ENCODE measurements at regions not wholly inside any gene's neighbourhood (a gene's known extent, or its start where the extent isn't known, plus 50 kb on each side); places are given as distances from the start of the nearest gene placed in this dataset.

DNA sequence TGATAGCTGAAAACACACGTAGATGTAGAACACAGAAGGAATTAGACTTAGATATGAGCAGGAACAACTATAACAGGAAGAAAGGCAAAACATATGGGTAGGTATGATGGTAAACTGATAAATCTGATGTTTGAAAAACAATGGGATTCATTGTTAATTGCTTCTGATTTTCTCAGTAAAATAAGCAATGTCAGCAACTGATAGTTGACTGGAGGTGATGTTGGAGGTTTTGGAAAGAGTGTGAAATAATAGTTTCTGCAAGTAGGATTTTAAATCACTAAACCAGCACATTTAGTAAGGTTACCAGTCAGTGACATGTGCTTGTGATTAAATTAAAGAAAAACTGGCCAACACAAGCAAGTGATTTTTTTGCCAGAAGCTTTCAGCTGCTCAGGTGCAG lies 123.0 kb upstream of the CPNE8 start:
- no peak for DNase-seq
- no peaks in the 10 kb centered on the region for H3K9me3 ChIP-seq (ENCODE audit: control insufficient read depth in 1 of 2, low read length in 2 of 2)
- Mint-ChIP-seq H3K36me3 (no peaks in the 10 kb centered on the region), H3K9me3 (peaks cover 0 to 5% (median 0%) of the 10 kb centered on the region in 8 donors), H3K4me1 (no peaks in the 10 kb centered on the region), H3K27me3 (no peaks in the 10 kb centered on the region), H3K4me3 (no peak overlapping the region), H3K27ac (no peak overlapping the region)
- no peaks in the 10 kb centered on the region for H3K4me1 ChIP-seq (ENCODE audit: insufficient read depth, low read length)
- H3K27ac ChIP-seq (ENCODE audit: low read depth, low read length): no peak overlapping the region
- no peaks in the 10 kb centered on the region for H3K27me3 ChIP-seq (ENCODE audit: insufficient read depth, low read length)
- intact Hi-C loops (cut with micrococcal nuclease): no loop called here
- no peaks in the 10 kb centered on the region for H3K36me3 ChIP-seq (ENCODE audit: insufficient read depth, low read length)
- POLR2A ChIA-PET (ENCODE audit: partially characterized antibody): no interaction called here
- H3K4me3 ChIP-seq (ENCODE audit: low read length in 2 of 2): no peak overlapping the region
- CTCF ChIA-PET (ENCODE audit: partially characterized antibody): no interaction called here

DNA sequence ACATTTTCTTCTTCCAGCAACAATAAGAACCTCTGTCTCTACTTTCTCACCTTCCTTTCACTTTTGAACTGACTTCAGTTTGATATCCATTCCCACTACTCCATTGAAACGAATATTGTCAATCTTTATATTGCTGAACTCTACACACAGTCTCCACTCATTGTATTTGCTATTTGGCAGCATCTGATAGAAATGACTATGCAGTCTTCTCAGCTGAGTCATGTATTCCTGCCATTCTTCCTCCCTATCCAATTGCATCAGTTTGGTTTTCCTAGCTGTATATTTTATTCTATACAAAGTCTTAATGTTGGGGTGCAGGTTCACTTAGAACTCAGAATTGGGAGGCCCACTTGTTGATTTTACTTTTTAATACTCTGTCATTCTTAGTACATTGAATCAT lies 107.5 kb upstream of the CPNE8 start:
- Mint-ChIP-seq H3K4me3 (no peak overlapping the region), H3K9me3 (peaks cover 0 to 10% (median 0%) of the 10 kb centered on the region in 8 donors), H3K36me3 (no peaks in the 10 kb centered on the region), H3K4me1 (no peaks in the 10 kb centered on the region), H3K27ac (no peak overlapping the region), H3K27me3 (peaks cover 0 to 2% of the 10 kb centered on the region in 2 donors)
- no peak overlapping the region for H3K27ac ChIP-seq (ENCODE audit: low read depth, low read length)
- ChIA-PET POLR2A (ENCODE audit: partially characterized antibody) (no interaction called here), CTCF (ENCODE audit: partially characterized antibody) (no interaction called here)
- no peaks in the 10 kb centered on the region for H3K4me1 ChIP-seq (ENCODE audit: insufficient read depth, low read length)
- no peak for DNase-seq
- no peaks in the 10 kb centered on the region for H3K36me3 ChIP-seq (ENCODE audit: insufficient read depth, low read length)
- H3K4me3 ChIP-seq (ENCODE audit: low read length in 2 of 2): no peak overlapping the region
- no peaks in the 10 kb centered on the region for H3K27me3 ChIP-seq (ENCODE audit: insufficient read depth, low read length)
- intact Hi-C loops (cut with micrococcal nuclease): no loop called here
- no peaks in the 10 kb centered on the region for H3K9me3 ChIP-seq (ENCODE audit: control insufficient read depth in 1 of 2, low read length in 2 of 2)

DNA sequence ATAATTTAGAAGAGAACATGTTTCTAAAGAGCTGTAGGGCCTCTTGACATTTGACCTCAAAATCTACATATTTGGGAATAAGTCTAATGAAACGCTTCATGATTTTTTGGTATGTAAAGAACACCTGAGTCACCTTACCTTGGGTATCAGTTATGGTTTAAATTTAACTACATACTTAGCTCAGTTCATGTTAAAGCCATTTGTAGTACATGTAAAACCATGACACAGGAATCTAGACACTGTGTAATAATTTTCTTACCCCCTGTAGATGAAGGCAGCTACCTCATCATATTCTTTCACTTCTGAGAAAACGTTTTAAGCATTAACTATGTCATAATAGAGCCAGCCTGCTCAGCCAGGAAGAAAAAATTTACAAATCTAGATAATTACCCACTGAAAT lies 105.8 kb upstream of the CPNE8 start:
- Mint-ChIP-seq H3K9me3 (peaks cover 0 to 10% (median 0%) of the 10 kb centered on the region in 8 donors), H3K4me1 (no peaks in the 10 kb centered on the region), H3K27ac (no peak overlapping the region), H3K4me3 (no peak overlapping the region), H3K36me3 (no peaks in the 10 kb centered on the region), H3K27me3 (peaks cover 0 to 2% of the 10 kb centered on the region in 2 donors)
- no peaks in the 10 kb centered on the region for H3K4me1 ChIP-seq (ENCODE audit: insufficient read depth, low read length)
- no peak overlapping the region for H3K4me3 ChIP-seq (ENCODE audit: low read length in 2 of 2)
- POLR2A ChIA-PET (ENCODE audit: partially characterized antibody): no interaction called here
- no peaks in the 10 kb centered on the region for H3K27me3 ChIP-seq (ENCODE audit: insufficient read depth, low read length)
- CTCF ChIA-PET (ENCODE audit: partially characterized antibody): no interaction called here
- H3K27ac ChIP-seq (ENCODE audit: low read depth, low read length): no peak overlapping the region
- H3K9me3 ChIP-seq (ENCODE audit: control insufficient read depth in 1 of 2, low read length in 2 of 2): no peaks in the 10 kb centered on the region
- intact Hi-C loops (cut with micrococcal nuclease): no loop called here
- no peak for DNase-seq
- H3K36me3 ChIP-seq (ENCODE audit: insufficient read depth, low read length): no peaks in the 10 kb centered on the region

DNA sequence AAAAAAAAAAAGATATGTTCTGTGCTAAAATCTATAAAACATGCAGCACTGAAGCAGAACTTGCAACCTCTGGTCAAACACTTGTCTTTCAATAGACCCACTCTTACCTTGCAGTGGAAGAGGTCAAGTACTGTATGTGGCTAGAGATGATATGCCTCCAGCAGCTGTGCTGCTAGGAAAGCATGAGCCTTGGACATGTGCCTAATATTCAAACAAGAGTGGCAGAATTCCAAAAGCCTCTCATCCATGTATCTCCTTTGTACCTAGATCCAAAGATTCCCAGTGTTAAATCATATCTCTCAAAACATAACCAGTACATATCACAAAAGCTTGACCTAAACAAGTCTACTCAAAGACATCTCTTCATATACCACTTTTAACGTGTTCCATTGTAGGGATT lies 105.0 kb upstream of the CPNE8 start:
- no peak for DNase-seq
- Mint-ChIP-seq H3K4me1 (no peaks in the 10 kb centered on the region), H3K27ac (no peak overlapping the region), H3K27me3 (peaks cover 0 to 1% of the 10 kb centered on the region in 2 donors), H3K9me3 (peaks cover 0 to 10% (median 0%) of the 10 kb centered on the region in 8 donors), H3K4me3 (no peak overlapping the region), H3K36me3 (no peaks in the 10 kb centered on the region)
- ChIA-PET CTCF (ENCODE audit: partially characterized antibody) (no interaction called here), POLR2A (ENCODE audit: partially characterized antibody) (no interaction called here)
- Histone ChIP-seq H3K4me3 (ENCODE audit: low read length in 2 of 2) (no peak overlapping the region), H3K9me3 (ENCODE audit: control insufficient read depth in 1 of 2, low read length in 2 of 2) (no peaks in the 10 kb centered on the region), H3K27me3 (ENCODE audit: insufficient read depth, low read length) (no peaks in the 10 kb centered on the region), H3K36me3 (ENCODE audit: insufficient read depth, low read length) (no peaks in the 10 kb centered on the region), H3K4me1 (ENCODE audit: insufficient read depth, low read length) (no peaks in the 10 kb centered on the region), H3K27ac (ENCODE audit: low read depth, low read length) (no peak overlapping the region)
- intact Hi-C loops (cut with micrococcal nuclease): no loop called here

DNA sequence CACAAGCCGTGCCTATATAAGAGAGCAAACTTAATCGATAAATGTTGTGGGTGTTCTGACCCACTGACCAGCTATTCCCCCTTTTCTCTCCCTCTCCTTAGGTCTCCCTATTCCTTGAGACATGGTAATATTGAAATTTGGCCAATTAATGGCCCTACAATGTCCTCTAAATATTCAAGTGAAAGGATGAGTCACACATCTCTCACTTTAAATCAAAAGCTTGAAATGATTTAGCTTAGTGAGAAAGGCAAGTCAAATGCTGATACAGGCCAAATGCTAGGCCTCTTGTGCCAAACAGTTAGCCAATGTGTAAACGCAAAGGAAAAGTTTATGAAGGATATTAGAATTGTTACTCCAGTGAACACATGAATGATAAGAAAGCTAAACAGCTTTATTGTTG lies 102.2 kb upstream of the CPNE8 start:
- Mint-ChIP-seq H3K4me3 (no peak overlapping the region), H3K36me3 (no peaks in the 10 kb centered on the region), H3K27ac (no peak overlapping the region), H3K4me1 (no peaks in the 10 kb centered on the region), H3K9me3 (peaks cover 0 to 7% (median 0%) of the 10 kb centered on the region in 8 donors), H3K27me3 (no peaks in the 10 kb centered on the region)
- Histone ChIP-seq H3K36me3 (ENCODE audit: insufficient read depth, low read length) (no peaks in the 10 kb centered on the region), H3K9me3 (ENCODE audit: control insufficient read depth in 1 of 2, low read length in 2 of 2) (no peaks in the 10 kb centered on the region), H3K27me3 (ENCODE audit: insufficient read depth, low read length) (no peaks in the 10 kb centered on the region), H3K27ac (ENCODE audit: low read depth, low read length) (no peak overlapping the region), H3K4me3 (ENCODE audit: low read length in 2 of 2) (no peak overlapping the region), H3K4me1 (ENCODE audit: insufficient read depth, low read length) (no peaks in the 10 kb centered on the region)
- ChIA-PET CTCF (ENCODE audit: partially characterized antibody) (no interaction called here), POLR2A (ENCODE audit: partially characterized antibody) (no interaction called here)
- DNase-seq: no peak
- intact Hi-C loops (cut with micrococcal nuclease): no loop called here

DNA sequence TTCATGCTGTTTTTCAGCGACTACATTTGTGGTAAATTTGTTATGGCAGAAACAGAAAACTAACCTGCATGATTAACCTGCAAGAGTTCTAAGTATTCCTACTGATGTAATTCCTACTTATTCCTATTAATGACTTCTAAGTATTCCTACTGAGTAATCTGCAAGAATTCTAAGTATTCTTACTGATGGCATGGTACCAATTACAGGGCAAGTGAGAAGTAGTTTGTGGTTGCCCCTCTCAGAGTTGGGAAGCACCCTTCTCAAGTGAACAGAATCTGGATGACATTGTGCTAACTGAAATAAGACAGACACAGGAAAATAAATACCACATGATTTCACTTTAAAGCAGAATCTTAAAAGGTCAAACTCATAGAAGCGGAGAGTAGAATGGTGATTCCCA lies 100.9 kb upstream of the CPNE8 start:
- ChIA-PET CTCF (ENCODE audit: partially characterized antibody) (no interaction called here), POLR2A (ENCODE audit: partially characterized antibody) (no interaction called here)
- Histone ChIP-seq H3K36me3 (ENCODE audit: insufficient read depth, low read length) (no peaks in the 10 kb centered on the region), H3K27ac (ENCODE audit: low read depth, low read length) (no peak overlapping the region), H3K4me1 (ENCODE audit: insufficient read depth, low read length) (no peaks in the 10 kb centered on the region), H3K4me3 (ENCODE audit: low read length in 2 of 2) (no peak overlapping the region), H3K27me3 (ENCODE audit: insufficient read depth, low read length) (no peaks in the 10 kb centered on the region), H3K9me3 (ENCODE audit: control insufficient read depth in 1 of 2, low read length in 2 of 2) (no peaks in the 10 kb centered on the region)
- H3K4me3 Mint-ChIP-seq: no peak overlapping the region
- no peaks in the 10 kb centered on the region for H3K36me3 Mint-ChIP-seq
- DNase-seq: no peak
- H3K9me3 Mint-ChIP-seq: peaks cover 0 to 6% (median 0%) of the 10 kb centered on the region in 8 donors
- H3K27me3 Mint-ChIP-seq: no peaks in the 10 kb centered on the region
- no peak overlapping the region for H3K27ac Mint-ChIP-seq
- intact Hi-C loops (cut with micrococcal nuclease): no loop called here
- no peaks in the 10 kb centered on the region for H3K4me1 Mint-ChIP-seq

DNA sequence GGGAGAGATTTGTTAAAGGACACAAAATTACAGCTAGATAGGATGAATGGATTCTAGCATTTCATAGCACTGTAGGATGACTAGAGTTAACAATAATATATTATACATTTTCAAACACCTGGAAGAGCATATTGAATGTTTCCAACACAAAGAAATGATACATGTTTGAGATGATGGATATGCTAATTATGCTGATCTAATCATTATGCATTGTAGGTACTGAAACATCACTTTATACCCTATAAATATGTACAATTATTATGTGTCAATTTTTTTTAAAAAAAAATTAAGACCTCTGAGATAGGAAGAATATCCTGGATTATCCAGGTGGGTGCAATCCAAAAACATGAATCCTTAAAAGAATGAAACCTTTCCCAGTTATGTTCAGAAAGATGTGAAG lies 100.3 kb upstream of the CPNE8 start:
- H3K27me3 Mint-ChIP-seq: no peaks in the 10 kb centered on the region
- no peak overlapping the region for H3K4me3 ChIP-seq (ENCODE audit: low read length in 2 of 2)
- H3K27me3 ChIP-seq (ENCODE audit: insufficient read depth, low read length): no peaks in the 10 kb centered on the region
- H3K4me3 Mint-ChIP-seq: no peak overlapping the region
- H3K9me3 Mint-ChIP-seq: peaks cover 0 to 5% (median 0%) of the 10 kb centered on the region in 8 donors
- CTCF ChIA-PET (ENCODE audit: partially characterized antibody): no interaction called here
- DNase-seq: no peak
- intact Hi-C loops (cut with micrococcal nuclease): no loop called here
- H3K4me1 ChIP-seq (ENCODE audit: insufficient read depth, low read length): no peaks in the 10 kb centered on the region
- no peaks in the 10 kb centered on the region for H3K4me1 Mint-ChIP-seq
- H3K36me3 Mint-ChIP-seq: no peaks in the 10 kb centered on the region
- H3K9me3 ChIP-seq (ENCODE audit: control insufficient read depth in 1 of 2, low read length in 2 of 2): no peaks in the 10 kb centered on the region
- no peak overlapping the region for H3K27ac Mint-ChIP-seq
- POLR2A ChIA-PET (ENCODE audit: partially characterized antibody): no interaction called here
- no peak overlapping the region for H3K27ac ChIP-seq (ENCODE audit: low read depth, low read length)
- H3K36me3 ChIP-seq (ENCODE audit: insufficient read depth, low read length): no peaks in the 10 kb centered on the region

DNA sequence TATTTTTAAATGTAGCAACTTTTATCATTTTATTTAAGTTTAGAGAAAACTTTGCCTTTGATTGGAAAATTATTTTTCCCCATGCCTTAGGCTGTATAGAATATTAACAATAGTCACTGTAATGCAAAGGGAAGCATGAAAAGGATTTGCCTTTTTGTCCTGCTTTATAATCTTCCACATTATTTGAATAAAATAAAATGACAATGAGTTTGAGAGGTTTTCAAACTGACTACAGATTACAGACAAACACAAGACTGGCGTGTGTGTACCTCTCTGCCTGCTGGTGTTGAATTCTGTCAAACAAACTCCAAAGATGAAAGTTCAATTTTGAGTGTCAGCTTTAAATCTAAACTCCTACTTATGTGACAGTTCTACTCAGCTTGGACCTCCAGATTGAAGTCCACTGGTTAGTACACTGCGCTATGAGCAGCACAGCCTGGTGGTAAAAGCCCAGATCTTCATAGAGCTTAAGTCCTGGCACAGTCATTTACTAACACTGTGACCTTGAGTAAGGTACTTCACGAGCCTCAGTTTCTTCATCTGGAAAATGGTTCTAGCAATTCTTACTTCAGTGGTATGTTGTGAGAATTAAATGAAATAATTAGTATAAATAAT lies 98.3 kb upstream of the CPNE8 start:
- Mint-ChIP-seq H3K9me3 (peaks cover 0 to 2% (median 0%) of the 10 kb centered on the region in 8 donors), H3K36me3 (no peaks in the 10 kb centered on the region), H3K4me3 (no peak overlapping the region), H3K27me3 (no peaks in the 10 kb centered on the region), H3K27ac (no peak overlapping the region), H3K4me1 (no peaks in the 10 kb centered on the region)
- CTCF ChIA-PET (ENCODE audit: partially characterized antibody): no interaction called here
- Histone ChIP-seq H3K4me1 (ENCODE audit: insufficient read depth, low read length) (no peaks in the 10 kb centered on the region), H3K36me3 (ENCODE audit: insufficient read depth, low read length) (no peaks in the 10 kb centered on the region), H3K27me3 (ENCODE audit: insufficient read depth, low read length) (no peaks in the 10 kb centered on the region), H3K9me3 (ENCODE audit: control insufficient read depth in 1 of 2, low read length in 2 of 2) (no peaks in the 10 kb centered on the region), H3K27ac (ENCODE audit: low read depth, low read length) (no peak overlapping the region), H3K4me3 (ENCODE audit: low read length in 2 of 2) (no peak overlapping the region)
- DNase-seq: no peak
- intact Hi-C loops (cut with micrococcal nuclease): no loop called here
- POLR2A ChIA-PET (ENCODE audit: partially characterized antibody): no interaction called here

Data from CD4-positive, alpha-beta memory T cell (primary cell).